Glutamatergic neuron (in vitro differentiated cells): ENCODE measurements at regions not wholly inside any gene's neighbourhood (a gene's known extent, or its start where the extent isn't known, plus 50 kb on each side); places are given as distances from the start of the nearest gene placed in this dataset.

ENCODE experiments used
- DNase-seq: peaks from one replicate; pipeline ENCODE4 v3.0.0; 2022
- H3K27ac Mint-ChIP-seq: one replicate; pipeline ENCODE4 v1.8.0; 2020; ENCODE audit warnings: mild to moderate bottlenecking, mixed read lengths, inconsistent platforms; ENCODE audit not compliant: unreplicated experiment
- H3K27me3 Mint-ChIP-seq: one replicate; pipeline ENCODE4 v1.8.0; 2020; ENCODE audit warnings: mild to moderate bottlenecking, moderate library complexity, mixed read lengths, inconsistent platforms; ENCODE audit not compliant: unreplicated experiment
- H3K36me3 Mint-ChIP-seq: one replicate; pipeline ENCODE4 v1.8.0; 2020; ENCODE audit warnings: mild to moderate bottlenecking, mixed read lengths, inconsistent platforms; ENCODE audit not compliant: unreplicated experiment
- H3K4me1 Mint-ChIP-seq: one replicate; pipeline ENCODE4 v1.8.0; 2020; ENCODE audit warnings: mild to moderate bottlenecking, low read depth, mixed read lengths, inconsistent platforms; ENCODE audit not compliant: unreplicated experiment
- H3K4me3 Mint-ChIP-seq: one replicate; pipeline ENCODE4 v1.8.0; 2020; ENCODE audit warnings: mild to moderate bottlenecking, mixed read lengths, inconsistent platforms; ENCODE audit not compliant: unreplicated experiment
- H3K9me3 Mint-ChIP-seq: one replicate; pipeline ENCODE4 v1.8.0; 2020; ENCODE audit warnings: mild to moderate bottlenecking, moderate library complexity, mixed read lengths, inconsistent platforms; ENCODE audit not compliant: unreplicated experiment
- CTCF ChIP-seq: fragments of 200-600 bp; sonication (generic); IDR thresholded peaks from one replicate; pipeline ENCODE4 v1.5.0; 2021; ENCODE audit not compliant: partially characterized antibody, unreplicated experiment

DNA sequence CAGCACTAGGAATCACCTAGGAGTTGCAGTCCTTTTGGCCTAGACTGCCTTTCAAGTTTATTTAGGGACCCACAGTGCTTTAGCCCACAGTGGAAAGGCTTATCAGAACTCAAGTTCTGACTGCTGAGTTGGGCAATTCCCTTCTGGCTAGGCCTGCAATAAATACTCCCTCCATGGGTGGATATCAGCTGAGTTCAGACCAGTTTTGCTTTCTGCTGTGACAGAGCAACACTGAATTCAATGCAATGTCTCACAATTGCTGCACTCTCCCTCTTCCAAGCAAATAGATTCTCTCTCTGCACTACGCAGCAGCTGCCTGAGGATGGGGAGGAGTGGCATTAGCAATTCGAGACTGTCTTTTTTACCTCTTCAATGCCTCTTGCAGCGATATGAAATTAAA lies 1153.3 kb downstream of the SORCS1 start:
- DNase-seq: no peak
- Mint-ChIP-seq H3K9me3 (no peaks in the 10 kb centered on the region), H3K27ac (no peak overlapping the region), H3K27me3 (no peaks in the 10 kb centered on the region), H3K4me3 (no peak overlapping the region), H3K36me3 (peaks cover 9% of the 10 kb centered on the region), H3K4me1 (no peaks in the 10 kb centered on the region)
- TF ChIP-seq CTCF: no peak

- Mint-ChIP-seq H3K9me3 (no peaks in the 10 kb centered on the region), H3K4me3 (no peak overlapping the region), H3K27ac (no peak overlapping the region), H3K36me3 (no peaks in the 10 kb centered on the region), H3K27me3 (no peaks in the 10 kb centered on the region), H3K4me1 (peaks cover 4% of the 10 kb centered on the region)
- no peak for DNase-seq
- TF ChIP-seq CTCF: no peak
Observed at GRCh38 chr10:106000721-106001120, 1163.8 kb downstream of the SORCS1 start.

- H3K27me3 Mint-ChIP-seq: no peaks in the 10 kb centered on the region
- no peaks in the 10 kb centered on the region for H3K4me1 Mint-ChIP-seq
- DNase-seq: no peak
- H3K9me3 Mint-ChIP-seq: no peaks in the 10 kb centered on the region
- no peak overlapping the region for H3K4me3 Mint-ChIP-seq
- H3K27ac Mint-ChIP-seq: no peak overlapping the region
- no peak for TF ChIP-seq CTCF
- H3K36me3 Mint-ChIP-seq: peaks cover 4% of the 10 kb centered on the region
Observed at GRCh38 chr10:105993609-105994008, 1170.9 kb downstream of the SORCS1 start.

DNA sequence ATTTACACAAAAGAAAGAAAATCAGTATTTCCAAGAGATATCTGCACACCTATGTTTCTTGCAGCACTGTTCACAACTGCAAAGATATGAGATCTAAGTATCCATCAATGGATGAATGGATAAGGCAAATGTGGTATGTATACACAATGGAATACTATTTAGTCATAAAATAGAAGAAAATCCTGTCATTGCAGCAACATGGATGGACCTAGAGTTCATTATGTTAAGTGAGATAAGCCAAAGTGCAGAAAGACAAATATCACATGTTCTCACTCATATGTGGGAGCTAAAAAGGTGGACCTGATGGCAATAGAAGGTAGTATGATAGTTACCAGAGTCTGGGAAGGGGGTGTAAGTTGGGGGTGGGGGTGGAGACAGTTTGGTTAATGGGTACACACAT lies 1171.6 kb downstream of the SORCS1 start:
- Mint-ChIP-seq H3K36me3 (peaks cover 4% of the 10 kb centered on the region), H3K27me3 (no peaks in the 10 kb centered on the region), H3K27ac (no peak overlapping the region), H3K9me3 (no peaks in the 10 kb centered on the region), H3K4me1 (peaks cover 2% of the 10 kb centered on the region), H3K4me3 (no peak overlapping the region)
- DNase-seq: no peak
- no peak for TF ChIP-seq CTCF

DNA sequence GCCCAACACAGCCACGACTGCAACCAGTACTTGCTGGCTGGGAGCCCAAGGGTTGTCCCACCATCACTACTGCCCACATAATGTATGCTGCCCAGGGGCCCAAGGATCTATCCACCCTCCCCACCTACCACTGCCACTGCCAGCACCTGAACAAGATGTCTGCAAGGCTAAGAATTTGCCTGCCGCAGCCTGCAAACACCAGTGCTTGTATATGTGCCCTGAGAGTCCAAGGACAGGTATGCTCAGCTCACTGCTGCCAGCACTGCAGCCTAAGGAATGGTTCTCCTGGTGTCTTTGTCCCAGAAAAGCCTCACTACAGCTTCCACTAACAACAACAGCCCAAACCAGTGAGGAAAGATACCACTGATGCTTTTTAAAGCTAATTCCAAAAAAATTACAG lies 1174.0 kb downstream of the SORCS1 start:
- no peak for TF ChIP-seq CTCF
- H3K4me1 Mint-ChIP-seq: peaks cover 14% of the 10 kb centered on the region
- H3K4me3 Mint-ChIP-seq: no peak overlapping the region
- H3K27me3 Mint-ChIP-seq: no peaks in the 10 kb centered on the region
- H3K27ac Mint-ChIP-seq: no peak overlapping the region
- DNase-seq: no peak
- no peaks in the 10 kb centered on the region for H3K9me3 Mint-ChIP-seq
- peaks cover 4% of the 10 kb centered on the region for H3K36me3 Mint-ChIP-seq
